ENCODE measurements at regions not wholly inside any gene's neighbourhood (a gene's known extent, or its start where the extent isn't known, plus 50 kb on each side); places are given as distances from the start of the nearest gene placed in this dataset.

- BruUV-seq (replicated peaks), result no TSS peak
- Histone ChIP-seq H3K9me2 (ENCODE audit: insufficient read depth) (no peaks in the 10 kb centered on the region), H3K36me3 (ENCODE audit: low read depth) (no peaks in the 10 kb centered on the region), H3K27ac (no peak overlapping the region), H3K9me3 (ENCODE audit: insufficient read depth, low read depth) (no peaks in the 10 kb centered on the region), H3K27me3 (ENCODE audit: insufficient read depth, low read depth) (no peaks in the 10 kb centered on the region), H3K4me1 (replicated peaks; ENCODE audit: insufficient read depth) (no peaks in the 10 kb centered on the region), H3F3A (ENCODE audit: insufficient read depth, low read depth) (no peaks in the 10 kb centered on the region), H3K79me2 (ENCODE audit: low read depth) (no peaks in the 10 kb centered on the region), H3K4me2 (no peak overlapping the region), H4K20me1 (ENCODE audit: insufficient read depth) (no peaks in the 10 kb centered on the region), H3K4me3 (no peak overlapping the region), H2AFZ (no peak overlapping the region)
- intact Hi-C loops (cut with micrococcal nuclease; ENCODE audit: unreplicated experiment), result no loop called here
- no peak for TF ChIP-seq EZH2 (IDR thresholded peaks at IDR 0.05; ENCODE audit: low read depth)
- TF ChIP-seq, protein P1, sequence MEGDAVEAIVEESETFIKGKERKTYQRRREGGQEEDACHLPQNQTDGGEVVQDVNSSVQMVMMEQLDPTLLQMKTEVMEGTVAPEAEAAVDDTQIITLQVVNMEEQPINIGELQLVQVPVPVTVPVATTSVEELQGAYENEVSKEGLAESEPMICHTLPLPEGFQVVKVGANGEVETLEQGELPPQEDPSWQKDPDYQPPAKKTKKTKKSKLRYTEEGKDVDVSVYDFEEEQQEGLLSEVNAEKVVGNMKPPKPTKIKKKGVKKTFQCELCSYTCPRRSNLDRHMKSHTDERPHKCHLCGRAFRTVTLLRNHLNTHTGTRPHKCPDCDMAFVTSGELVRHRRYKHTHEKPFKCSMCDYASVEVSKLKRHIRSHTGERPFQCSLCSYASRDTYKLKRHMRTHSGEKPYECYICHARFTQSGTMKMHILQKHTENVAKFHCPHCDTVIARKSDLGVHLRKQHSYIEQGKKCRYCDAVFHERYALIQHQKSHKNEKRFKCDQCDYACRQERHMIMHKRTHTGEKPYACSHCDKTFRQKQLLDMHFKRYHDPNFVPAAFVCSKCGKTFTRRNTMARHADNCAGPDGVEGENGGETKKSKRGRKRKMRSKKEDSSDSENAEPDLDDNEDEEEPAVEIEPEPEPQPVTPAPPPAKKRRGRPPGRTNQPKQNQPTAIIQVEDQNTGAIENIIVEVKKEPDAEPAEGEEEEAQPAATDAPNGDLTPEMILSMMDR (conservative IDR thresholded peaks at IDR 0.05), result no peak
- no peak for DNase-seq
- ChIA-PET CTCF (no interaction called here), POLR2A (ENCODE audit: unreplicated experiment) (no interaction called here)
Measured at GRCh38 chr3:69462826-69463100, 76.9 kb upstream of the FRMD4B start.

DNA sequence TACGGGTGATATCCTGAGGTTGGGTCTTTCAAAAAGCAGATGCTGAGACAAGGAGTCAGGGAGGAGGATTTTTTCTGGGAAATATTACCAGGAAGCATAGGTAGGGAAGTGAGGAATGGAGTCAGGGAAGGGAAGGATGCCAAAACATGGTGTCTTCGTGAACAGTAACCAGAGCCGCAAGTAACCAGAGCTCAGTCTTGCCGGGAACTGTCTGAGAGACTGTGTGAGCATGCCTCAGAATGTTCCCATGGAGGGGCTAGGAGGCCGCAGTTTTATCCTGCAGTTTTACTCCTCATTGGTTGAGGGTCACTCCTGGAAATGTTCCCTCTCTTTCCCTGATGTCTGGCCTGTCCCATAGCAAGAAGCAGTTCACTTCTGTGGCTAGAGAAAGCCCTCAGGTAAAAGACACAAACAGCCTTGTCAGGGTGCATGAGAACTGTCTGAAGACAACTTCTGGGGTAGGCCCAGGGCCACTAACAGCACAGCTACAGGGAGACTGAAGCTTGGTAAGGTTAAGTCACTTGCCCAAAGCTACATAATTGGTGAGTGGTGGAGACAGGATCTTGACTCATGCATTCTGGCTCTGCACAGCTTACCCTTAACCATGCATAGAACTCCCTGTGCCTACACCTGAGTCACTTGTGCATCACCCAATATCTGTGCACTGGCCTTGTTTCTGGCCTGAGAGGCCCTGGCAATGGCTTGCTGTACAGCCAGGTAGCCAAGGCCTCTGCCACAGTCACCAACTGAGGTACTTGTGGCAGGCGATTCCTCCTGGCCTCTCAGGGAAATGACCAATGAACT lies 76.3 kb upstream of the FRMD4B start:
- Histone ChIP-seq H3K9me2 (ENCODE audit: insufficient read depth) (no peaks in the 10 kb centered on the region), H3K79me2 (ENCODE audit: low read depth) (no peaks in the 10 kb centered on the region), H3K4me3 (no peak overlapping the region), H2AFZ (no peak overlapping the region), H3K27me3 (ENCODE audit: insufficient read depth, low read depth) (no peaks in the 10 kb centered on the region), H3K27ac (no peak overlapping the region), H4K20me1 (ENCODE audit: insufficient read depth) (no peaks in the 10 kb centered on the region), H3K36me3 (ENCODE audit: low read depth) (no peaks in the 10 kb centered on the region), H3K9me3 (ENCODE audit: insufficient read depth, low read depth) (no peaks in the 10 kb centered on the region), H3K4me2 (no peak overlapping the region), H3K4me1 (replicated peaks; ENCODE audit: insufficient read depth) (no peaks in the 10 kb centered on the region), H3F3A (ENCODE audit: insufficient read depth, low read depth) (no peaks in the 10 kb centered on the region)
- CTCF ChIA-PET, result no interaction called here
- TF ChIP-seq, protein P1 (conservative IDR thresholded peaks at IDR 0.05), result no peak
- no peak for TF ChIP-seq EZH2 (IDR thresholded peaks at IDR 0.05; ENCODE audit: low read depth)
- DNase-seq, result no peak
- no TSS peak for BruUV-seq (replicated peaks)
- intact Hi-C loops (cut with micrococcal nuclease; ENCODE audit: unreplicated experiment), result no loop called here
- POLR2A ChIA-PET (ENCODE audit: unreplicated experiment), result no interaction called here

- Histone ChIP-seq H3K9me2 (ENCODE audit: insufficient read depth) (no peaks in the 10 kb centered on the region), H3K27ac (no peak overlapping the region), H4K20me1 (ENCODE audit: insufficient read depth) (no peaks in the 10 kb centered on the region), H2AFZ (no peak overlapping the region), H3F3A (ENCODE audit: insufficient read depth, low read depth) (no peaks in the 10 kb centered on the region), H3K36me3 (ENCODE audit: low read depth) (no peaks in the 10 kb centered on the region), H3K9me3 (ENCODE audit: insufficient read depth, low read depth) (no peaks in the 10 kb centered on the region), H3K4me2 (no peak overlapping the region), H3K4me3 (no peak overlapping the region), H3K79me2 (ENCODE audit: low read depth) (no peaks in the 10 kb centered on the region), H3K4me1 (replicated peaks; ENCODE audit: insufficient read depth) (no peaks in the 10 kb centered on the region), H3K27me3 (ENCODE audit: insufficient read depth, low read depth) (no peaks in the 10 kb centered on the region)
- DNase-seq, result no peak
- ChIA-PET CTCF (no interaction called here), POLR2A (ENCODE audit: unreplicated experiment) (no interaction called here)
- no TSS peak for BruUV-seq (replicated peaks)
- TF ChIP-seq, protein P1 (conservative IDR thresholded peaks at IDR 0.05), result no peak
- no peak for TF ChIP-seq EZH2 (IDR thresholded peaks at IDR 0.05; ENCODE audit: low read depth)
- intact Hi-C loops (cut with micrococcal nuclease; ENCODE audit: unreplicated experiment), result no loop called here
Measured at GRCh38 chr3:69460034-69460433, 74.1 kb upstream of the FRMD4B start.
